GM12878 (cell line): ENCODE measurements at regions not wholly inside any gene's neighbourhood (a gene's known extent, or its start where the extent isn't known, plus 50 kb on each side); places are given as distances from the start of the nearest gene placed in this dataset.

Source experiments
- BHLHE40 ChIP-seq, 2 experiments: fragments of 450-650 bp in 1 of 2; IDR thresholded peaks; 2 replicates each; pipeline ENCODE4 v1.6.1; 2011 to 2017; ENCODE audit warnings: low read depth in 2 of 2, borderline replicate concordance in 1 of 2, improper control_type of control experiment in 1 of 2, low read length in 1 of 2, mild to moderate bottlenecking in 1 of 2
- CHD1 ChIP-seq: IDR thresholded peaks from 2 replicates; pipeline ENCODE4 v1.6.1; 2012; ENCODE audit warnings: low read depth, low read length, improper control_type of control experiment
- CTCF ChIP-seq, 3 experiments: IDR thresholded peaks in 2 of 3; conservative IDR thresholded peaks in 1 of 3; 2 replicates each; pipeline ENCODE4 v1.5.1; 2011; ENCODE audit warnings: low read depth in 3 of 3, low read length in 3 of 3, mild to moderate bottlenecking in 3 of 3, control low read depth in 2 of 3, moderate library complexity in 2 of 3, inconsistent platforms in 1 of 3, mixed read lengths in 1 of 3; ENCODE audit not compliant: control insufficient read depth in 2 of 3, insufficient read depth in 1 of 3; ENCODE audit errors: extremely low read depth in 1 of 3
- EZH2 ChIP-seq: IDR thresholded peaks from 2 replicates; pipeline ENCODE4 v1.6.1; 2012; ENCODE audit warnings: low read depth, mild to moderate bottlenecking, control low read depth, inconsistent platforms, low read length, borderline replicate concordance; ENCODE audit not compliant: control insufficient read depth
- NR2F1 ChIP-seq: fragments of 450-650 bp; conservative IDR thresholded peaks from 2 replicates; pipeline ENCODE4 v1.6.1; 2017; ENCODE audit warnings: mild to moderate bottlenecking
- POU2F2 ChIP-seq: IDR thresholded peaks from 3 replicates; pipeline ENCODE4 v1.6.1; 2011; ENCODE audit warnings: low read depth, mild to moderate bottlenecking, low read length, borderline replicate concordance
- RCOR1 ChIP-seq: conservative IDR thresholded peaks from 2 replicates; pipeline ENCODE4 v1.6.1; 2012; ENCODE audit warnings: low read depth, low read length, improper control_type of control experiment
- TF ChIP-seq, protein P1 (sequence below): fragments of 450-650 bp; IDR thresholded peaks from 2 replicates; pipeline ENCODE4 v1.6.1; 2016; ENCODE audit warnings: mild to moderate bottlenecking

GRCh38 chr1:229825042-229825441, 199.0 kb downstream of the URB2 start:
- TF ChIP-seq NR2F1 (no peak), BHLHE40 (IDR thresholded peaks at IDR 0.05; ENCODE audit: borderline replicate concordance in 1 of 2, low read depth in 2 of 2, low read length in 1 of 2) (no peak), CHD1 (no peak), EZH2 (no peak), CTCF (IDR thresholded peaks at IDR 0.05 in 2 of 3, conservative IDR thresholded peaks at IDR 0.05 in 1 of 3; ENCODE audit: control insufficient read depth in 2 of 3, extremely low read depth in 1 of 3, insufficient read depth in 1 of 3, low read depth in 3 of 3, low read length in 3 of 3) (no peak), RCOR1 (no peak), POU2F2 (no peak)
- TF ChIP-seq, protein P1, sequence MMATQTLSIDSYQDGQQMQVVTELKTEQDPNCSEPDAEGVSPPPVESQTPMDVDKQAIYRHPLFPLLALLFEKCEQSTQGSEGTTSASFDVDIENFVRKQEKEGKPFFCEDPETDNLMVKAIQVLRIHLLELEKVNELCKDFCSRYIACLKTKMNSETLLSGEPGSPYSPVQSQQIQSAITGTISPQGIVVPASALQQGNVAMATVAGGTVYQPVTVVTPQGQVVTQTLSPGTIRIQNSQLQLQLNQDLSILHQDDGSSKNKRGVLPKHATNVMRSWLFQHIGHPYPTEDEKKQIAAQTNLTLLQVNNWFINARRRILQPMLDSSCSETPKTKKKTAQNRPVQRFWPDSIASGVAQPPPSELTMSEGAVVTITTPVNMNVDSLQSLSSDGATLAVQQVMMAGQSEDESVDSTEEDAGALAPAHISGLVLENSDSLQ = no peak
